ENCODE measurements at regions not wholly inside any gene's neighbourhood (a gene's known extent, or its start where the extent isn't known, plus 50 kb on each side); places are given as distances from the start of the nearest gene placed in this dataset.

GRCh38 chr2:173567493-173567892, 212.8 kb downstream of the CDCA7 start:
- no peak for TF ChIP-seq NFIC (IDR thresholded peaks at IDR 0.05; ENCODE audit: low read length)
- no peak overlapping the region for H3K4me3 ChIP-seq (replicated peaks in 1 of 3; ENCODE audit: insufficient read depth in 1 of 3, low read depth in 2 of 3, low read length in 3 of 3)
- DNase-seq (ENCODE audit: low spot score), result no peak
- no TSS peak for BruUV-seq (replicated peaks)
- FAIRE-seq, result no peak
- H2AFZ ChIP-seq (ENCODE audit: low read length), result no peak overlapping the region
- no peaks in the 10 kb centered on the region for H3K36me3 ChIP-seq (replicated peaks in 1 of 2; ENCODE audit: control insufficient read depth in 1 of 2, insufficient read depth in 2 of 2, low read length in 2 of 2)
- intact Hi-C loops (cut with micrococcal nuclease; ENCODE audit: unreplicated experiment) (no loop called here), in situ Hi-C loops (cut with HindIII; ENCODE audit: extremely low pct_ligation_motif_present, low pct_unique_long_range_greater_than_20kb) (no loop called here)
- H3K27ac ChIP-seq (ENCODE audit: extremely low read length, insufficient read depth, low read length), result no peak overlapping the region
- H3K4me1 ChIP-seq (ENCODE audit: insufficient read depth, low read length), result no peaks in the 10 kb centered on the region
- peaks cover 0 to 14% of the 10 kb centered on the region in 2 experiments; a peak in 1 of 5 replicates for H3K27me3 ChIP-seq (ENCODE audit: control insufficient read depth in 1 of 2, insufficient read depth in 2 of 2, low read length in 2 of 2)
- H3K79me2 ChIP-seq (ENCODE audit: insufficient read depth, low read length), result no peaks in the 10 kb centered on the region
- H3K9me3 ChIP-seq (ENCODE audit: low read length), result no peaks in the 10 kb centered on the region
- CTCF ChIA-PET (ENCODE audit: low intra/inter-chr PET ratio, low total read pairs), result no interaction called here
- POLR2A ChIA-PET, result no interaction called here
- WGBS (ENCODE audit: low lambda C conversion rate), result 3% methylated on average over 3 of the region's 3 CpGs
- H3K4me2 ChIP-seq (ENCODE audit: low read depth, low read length), result no peak overlapping the region
- no peak overlapping the region for H3K9ac ChIP-seq (ENCODE audit: insufficient read depth, low read depth, low read length)
- no peaks in the 10 kb centered on the region for H4K20me1 ChIP-seq (ENCODE audit: insufficient read depth, low read length)
- no peak for ATAC-seq

GRCh38 chr2:173568054-173568453, 213.4 kb downstream of the CDCA7 start:
- 14% methylated on average over 3 of the region's 3 CpGs for WGBS (ENCODE audit: low lambda C conversion rate)
- in situ Hi-C loops (cut with HindIII; ENCODE audit: extremely low pct_ligation_motif_present, low pct_unique_long_range_greater_than_20kb), result no loop called here
- Histone ChIP-seq H3K4me3 (replicated peaks in 1 of 3; ENCODE audit: insufficient read depth in 1 of 3, low read depth in 2 of 3, low read length in 3 of 3) (no peak overlapping the region), H3K9ac (ENCODE audit: insufficient read depth, low read depth, low read length) (no peak overlapping the region), H3K4me2 (ENCODE audit: low read depth, low read length) (no peak overlapping the region), H3K36me3 (replicated peaks in 1 of 2; ENCODE audit: control insufficient read depth in 1 of 2, insufficient read depth in 2 of 2, low read length in 2 of 2) (no peaks in the 10 kb centered on the region), H3K79me2 (ENCODE audit: insufficient read depth, low read length) (no peaks in the 10 kb centered on the region), H3K4me1 (ENCODE audit: insufficient read depth, low read length) (no peaks in the 10 kb centered on the region), H3K27me3 (ENCODE audit: control insufficient read depth in 1 of 2, insufficient read depth in 2 of 2, low read length in 2 of 2) (peaks cover 0 to 14% of the 10 kb centered on the region in 2 experiments; a peak in 2 of 5 replicates), H2AFZ (ENCODE audit: low read length) (no peak overlapping the region), H3K9me3 (ENCODE audit: low read length) (no peaks in the 10 kb centered on the region), H3K27ac (ENCODE audit: extremely low read length, insufficient read depth, low read length) (no peak overlapping the region), H4K20me1 (ENCODE audit: insufficient read depth, low read length) (no peaks in the 10 kb centered on the region)
- ChIA-PET POLR2A (no interaction called here), CTCF (ENCODE audit: low intra/inter-chr PET ratio, low total read pairs) (no interaction called here)
- TF ChIP-seq CTCF (CRISPR knock-in tag; IDR thresholded peaks at IDR 0.05) (peak; percentile 70), NKX3-1 (CRISPR knock-in tag; IDR thresholded peaks at IDR 0.05) (no peak), STAG1 (CRISPR knock-in tag; IDR thresholded peaks at IDR 0.05) (peak; percentile 51)
- intact Hi-C loops (cut with micrococcal nuclease; ENCODE audit: unreplicated experiment), result loop anchor here (2.0 kb wide), 1 partner anchor 165 kb away; no protein-coding TSS in a partner anchor
- no peak for FAIRE-seq
- no TSS peak for BruUV-seq (replicated peaks)
- ATAC-seq, result peak; percentile 75
- peak; percentile 23 for DNase-seq (ENCODE audit: low spot score)

All from HepG2 (cell line).